Middle frontal gyrus (tissue), 1 donor: ENCODE measurements at regions not wholly inside any gene's neighbourhood (a gene's known extent, or its start where the extent isn't known, plus 50 kb on each side); places are given as distances from the start of the nearest gene placed in this dataset.

ENCODE experiments used
- DNase-seq: peaks from one replicate; pipeline ENCODE4 v3.0.0-alpha.2; 2015; ENCODE audit warnings: low spot score; ENCODE audit errors: extremely low spot score

DNA sequence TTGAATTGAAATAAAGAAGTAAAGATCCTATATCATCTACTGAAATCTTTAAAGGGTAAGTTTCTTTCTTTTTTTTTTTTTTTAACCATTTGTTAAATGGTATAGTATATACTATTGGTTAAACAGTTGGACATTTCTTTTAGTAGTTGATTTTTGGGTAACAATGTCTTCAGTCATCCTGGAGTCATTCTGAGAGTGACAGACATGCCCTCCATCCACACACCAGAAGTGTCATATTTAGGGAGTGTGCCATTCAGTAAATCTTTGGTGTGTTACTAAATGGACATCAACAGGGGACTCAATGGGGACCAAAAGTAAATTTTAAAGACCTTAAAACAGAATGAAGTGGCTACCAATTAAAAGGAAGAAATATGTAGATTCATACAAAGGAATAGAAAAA is 50.8 kb upstream of the SLC39A10 start:
- DNase-seq, result no peak

- DNase-seq, result no peak
These were observed 52.3 kb upstream of the SLC39A10 start for GRCh38 chr2:195604706-195605105.

DNA sequence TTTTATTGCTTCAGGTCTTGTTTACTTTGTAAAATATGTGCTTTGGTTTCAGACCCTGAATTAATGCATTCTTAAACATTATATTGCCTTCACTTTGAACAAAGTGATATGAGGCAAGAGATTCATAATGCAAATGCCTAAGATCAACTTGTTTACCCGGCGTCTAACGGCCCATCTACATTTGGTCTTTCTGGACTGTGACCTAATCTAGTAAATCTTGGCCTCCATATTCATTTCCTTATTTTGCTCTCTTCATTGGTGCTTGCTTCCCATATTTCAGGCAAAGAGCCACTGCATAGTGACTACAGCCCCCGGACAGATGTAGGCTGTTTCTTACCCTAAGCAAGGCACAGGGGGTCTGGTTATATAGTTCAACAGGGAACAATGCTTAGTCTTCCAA is 53.0 kb upstream of the SLC39A10 start:
- no peak for DNase-seq

DNA sequence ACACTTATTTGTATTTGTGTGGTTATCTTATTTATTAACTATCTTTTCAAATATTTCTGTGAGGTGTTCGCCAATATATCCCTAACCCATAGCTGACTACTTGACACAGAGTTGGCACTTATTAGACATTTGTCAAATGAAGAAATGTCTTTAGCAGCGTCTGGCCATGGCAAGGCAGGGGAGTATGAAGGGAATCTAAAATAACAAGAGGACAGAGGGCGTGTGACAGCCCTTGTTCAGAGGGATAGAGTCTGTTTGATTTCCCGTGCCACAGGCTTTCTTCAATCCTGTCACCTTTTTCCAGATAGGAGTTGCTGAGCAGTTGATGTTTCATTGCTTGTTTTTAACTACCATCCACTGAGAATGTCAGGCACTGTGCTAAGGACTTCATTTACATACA is 53.6 kb upstream of the SLC39A10 start:
- no peak for DNase-seq

- DNase-seq, result no peak
These were observed 54.3 kb upstream of the SLC39A10 start for GRCh38 chr2:195602687-195603086.

GRCh38 chr2:195601361-195601760 is 55.7 kb upstream of the SLC39A10 start:
- no peak for DNase-seq

DNA sequence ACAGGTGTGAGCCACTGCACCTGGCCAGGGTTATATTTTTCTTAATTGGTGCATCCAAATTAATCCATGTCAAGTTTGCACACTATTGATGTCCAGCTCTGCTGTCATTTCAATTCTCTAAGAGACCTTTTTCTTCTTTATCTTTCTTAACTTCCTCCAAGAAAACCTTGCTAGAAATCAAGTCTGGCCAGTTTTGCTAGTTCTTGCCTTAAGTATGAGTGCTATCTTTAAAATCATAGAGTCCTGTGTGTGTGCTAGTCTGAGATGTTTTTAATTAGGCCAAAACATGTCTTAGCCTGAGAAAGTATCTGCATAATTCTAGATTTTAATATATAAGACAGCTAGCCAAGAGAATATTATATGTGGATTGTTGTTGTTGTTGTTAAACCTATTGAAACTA is 56.2 kb upstream of the SLC39A10 start:
- no peak for DNase-seq

- DNase-seq, result no peak
These were observed 60.2 kb upstream of the SLC39A10 start for GRCh38 chr2:195596840-195597239.

DNA sequence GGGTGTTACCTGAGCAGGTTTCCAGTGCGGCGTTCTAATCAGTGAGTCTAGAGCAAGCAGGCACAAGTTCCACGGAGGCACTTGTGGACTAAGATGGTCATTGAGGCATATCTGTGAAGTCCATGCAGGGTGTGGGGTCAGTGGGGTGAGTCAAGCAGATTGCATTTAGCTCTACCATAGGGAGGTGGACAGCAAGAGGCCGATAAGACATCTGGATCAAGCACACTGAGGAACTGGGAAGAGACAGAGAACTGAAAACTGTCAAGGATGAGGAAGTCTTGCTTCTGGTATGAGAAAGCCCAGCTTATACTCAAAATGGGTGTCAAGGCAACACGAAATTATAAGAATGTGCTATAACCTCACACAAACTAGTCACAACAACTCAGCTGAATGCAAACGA is 61.2 kb upstream of the SLC39A10 start:
- DNase-seq, result no peak

GRCh38 chr2:195594919-195595694 is 61.9 kb upstream of the SLC39A10 start:
- DNase-seq, result no peak

DNA sequence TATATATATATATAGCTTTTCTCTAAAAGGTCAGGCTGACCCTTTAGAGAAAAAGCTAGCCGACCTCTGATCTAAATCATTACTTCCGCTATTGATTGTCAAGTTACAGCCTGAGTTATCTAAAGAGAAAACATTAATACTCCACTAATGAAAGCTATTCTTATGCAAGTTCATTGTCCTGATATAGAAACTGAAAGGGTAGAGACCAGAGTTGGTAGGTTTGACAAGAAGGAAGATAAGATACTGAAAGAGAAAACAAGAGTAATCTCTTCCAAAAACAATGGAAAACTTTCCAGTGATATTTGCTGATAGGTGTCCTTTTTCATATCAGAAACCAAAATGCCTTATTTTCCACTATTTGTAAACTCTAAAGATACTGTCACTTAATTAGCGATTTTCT is 62.8 kb upstream of the SLC39A10 start:
- no peak for DNase-seq

GRCh38 chr2:195592105-195592504 is 64.9 kb upstream of the SLC39A10 start:
- no peak for DNase-seq

DNA sequence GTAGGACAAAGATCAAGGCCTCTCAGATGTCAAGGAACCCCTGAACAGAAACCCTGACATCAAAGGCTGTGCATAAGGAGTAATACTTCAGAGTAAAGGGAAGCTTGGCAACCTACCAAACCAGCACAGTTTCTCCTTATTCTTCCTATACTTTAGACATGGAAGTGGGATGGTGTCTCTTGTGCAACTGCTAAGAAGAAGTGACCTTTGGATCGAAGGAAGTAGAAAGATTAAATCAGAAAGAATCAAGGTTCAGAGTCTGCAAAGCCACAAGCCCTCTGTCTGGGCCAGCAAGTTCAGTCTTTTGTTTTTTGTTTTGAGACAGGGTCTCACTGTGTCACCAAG is 66.2 kb upstream of the SLC39A10 start:
- no peak for DNase-seq

DNA sequence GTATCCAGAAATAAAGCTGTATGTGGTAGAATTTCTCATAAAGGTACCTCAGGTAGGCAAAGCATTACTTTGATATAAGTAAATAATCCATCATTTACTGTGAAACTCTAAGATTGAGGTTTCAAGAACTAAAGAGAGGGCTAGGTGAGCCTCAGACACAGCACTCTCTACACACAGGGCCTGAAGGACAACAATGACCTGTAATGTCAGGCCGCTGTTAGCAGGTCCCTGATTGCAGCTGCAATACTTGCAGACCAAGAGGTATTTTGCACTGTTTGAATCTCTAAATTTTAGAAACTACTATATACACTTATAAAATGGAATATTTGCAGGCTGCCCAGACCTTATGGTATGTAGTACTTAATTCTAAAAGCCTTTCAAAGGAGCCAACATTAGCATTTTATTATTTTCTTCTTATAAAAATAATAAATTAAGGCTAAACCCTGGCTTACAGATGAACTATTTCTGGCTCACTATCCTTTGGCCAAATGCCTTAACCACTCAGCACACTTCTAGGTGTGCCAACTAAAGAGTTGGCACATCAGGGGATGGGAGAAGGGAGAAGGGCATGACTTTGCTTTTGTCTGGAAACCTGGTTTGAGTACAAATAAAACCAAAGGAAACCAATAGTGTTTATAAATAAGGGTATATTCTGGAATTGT is 66.7 kb upstream of the SLC39A10 start:
- DNase-seq, result no peak

- no peak for DNase-seq
These were observed 69.1 kb upstream of the SLC39A10 start for GRCh38 chr2:195587966-195588365.

DNA sequence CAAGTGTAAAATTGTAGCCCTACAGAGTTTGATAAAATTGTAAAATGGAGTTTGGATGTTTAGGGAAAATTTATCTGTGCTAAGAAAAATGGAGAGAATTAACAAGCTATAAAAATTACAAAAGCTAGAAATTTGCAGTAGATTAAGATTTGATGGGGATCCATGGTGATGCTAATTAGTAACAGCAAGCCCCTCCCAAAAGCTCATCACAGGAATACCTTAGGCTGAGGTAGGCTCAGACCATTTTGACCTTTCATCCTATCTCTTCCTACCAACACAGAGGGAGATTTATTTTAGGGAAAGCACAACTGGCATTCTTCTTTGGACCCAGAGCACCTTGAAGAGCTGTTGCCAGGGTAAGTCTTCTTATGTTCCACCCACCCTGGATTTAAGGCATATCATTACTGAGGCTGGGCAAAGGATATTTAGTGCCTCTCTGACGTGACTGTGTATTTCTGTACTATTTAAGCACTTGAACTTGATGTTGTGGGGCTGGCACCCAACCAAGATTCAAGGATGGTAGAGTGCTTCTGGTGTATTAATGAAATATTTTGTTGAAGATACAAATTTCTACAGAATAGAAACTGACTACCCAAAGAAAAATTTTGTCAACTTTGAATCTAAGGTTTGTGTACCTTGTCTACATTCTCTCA is 70.8 kb upstream of the SLC39A10 start:
- DNase-seq, result no peak

DNA sequence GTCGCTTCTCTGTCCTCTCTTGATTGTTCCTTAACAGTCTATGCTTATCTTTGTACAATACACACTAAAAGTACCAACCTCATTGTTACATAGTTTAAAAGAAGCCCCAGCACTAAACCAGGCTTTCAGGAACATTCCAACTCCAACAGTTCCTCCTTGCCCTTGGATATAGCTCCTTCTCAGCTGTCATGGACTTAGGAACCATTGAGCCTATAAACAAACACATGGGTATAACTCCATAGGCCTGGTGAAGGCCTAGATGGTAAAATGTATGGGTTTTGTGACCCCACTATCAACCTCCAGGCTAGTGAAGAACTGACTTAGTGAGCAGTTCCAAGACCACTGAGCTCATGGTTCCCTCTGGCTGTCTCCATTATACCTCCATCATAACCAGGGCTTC is 74.8 kb upstream of the SLC39A10 start:
- no peak for DNase-seq

DNA sequence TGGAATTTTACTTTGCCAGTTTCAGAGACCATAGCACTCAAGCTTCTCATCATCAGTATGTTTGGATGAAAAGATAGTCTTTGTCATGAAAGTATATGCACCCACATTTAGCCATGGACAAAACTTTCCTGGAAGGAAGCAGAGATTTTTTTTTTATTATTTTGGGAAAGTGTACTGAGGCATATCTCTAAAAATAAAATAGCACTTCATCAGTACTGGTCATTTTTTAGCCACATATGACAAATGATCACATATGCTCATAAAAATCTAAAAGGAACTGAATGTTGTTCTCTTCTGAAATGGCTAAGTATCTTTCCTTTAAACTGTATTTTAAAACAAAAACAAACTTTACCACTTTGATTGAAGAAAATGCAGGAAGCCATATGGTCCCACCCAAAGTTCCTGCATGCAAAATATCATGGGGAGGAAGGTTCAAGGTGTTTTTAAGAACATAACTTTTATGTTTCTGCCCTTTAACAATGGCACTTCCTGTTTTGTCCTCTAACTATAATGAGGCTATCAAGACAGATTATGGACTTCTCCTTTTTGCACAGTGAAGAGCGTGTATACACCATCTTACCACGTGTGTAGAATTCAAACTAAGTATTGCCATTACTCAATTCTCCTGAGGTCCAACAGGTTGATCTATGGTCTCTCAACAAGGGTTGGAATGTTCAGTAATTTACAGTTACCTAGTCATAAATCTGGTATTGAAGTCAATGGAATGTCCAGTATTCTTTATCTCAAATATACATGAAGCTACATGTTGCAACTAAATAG is 77.1 kb upstream of the SLC39A10 start:
- peak; percentile 26 for DNase-seq

DNA sequence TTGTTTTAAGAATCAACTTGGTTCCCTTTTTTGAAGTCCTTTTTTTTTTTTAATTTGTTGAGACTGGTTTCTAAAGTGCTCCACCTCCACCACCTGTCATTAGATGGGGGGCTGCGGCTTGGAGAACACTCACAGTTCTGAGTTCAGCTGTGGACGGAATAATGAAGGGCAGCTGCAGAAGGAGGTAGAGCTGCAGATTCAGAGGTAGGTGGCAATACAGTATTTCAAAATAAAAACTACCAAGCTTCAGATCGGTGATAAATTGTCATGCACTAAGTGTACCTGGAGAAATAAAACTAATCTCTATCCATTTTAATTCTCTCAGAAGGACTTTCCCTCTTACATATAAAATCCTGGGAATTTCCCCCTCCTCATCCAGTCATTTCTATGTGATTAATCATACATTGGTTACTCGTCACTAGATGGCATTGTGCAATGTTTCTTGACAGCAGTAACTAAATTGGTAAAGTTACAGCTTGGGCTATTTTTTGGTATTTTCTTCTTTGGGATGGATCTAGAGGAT is 81.1 kb upstream of the SLC39A10 start:
- no peak for DNase-seq

GRCh38 chr2:195575016-195575415 is 82.0 kb upstream of the SLC39A10 start:
- DNase-seq, result no peak

DNA sequence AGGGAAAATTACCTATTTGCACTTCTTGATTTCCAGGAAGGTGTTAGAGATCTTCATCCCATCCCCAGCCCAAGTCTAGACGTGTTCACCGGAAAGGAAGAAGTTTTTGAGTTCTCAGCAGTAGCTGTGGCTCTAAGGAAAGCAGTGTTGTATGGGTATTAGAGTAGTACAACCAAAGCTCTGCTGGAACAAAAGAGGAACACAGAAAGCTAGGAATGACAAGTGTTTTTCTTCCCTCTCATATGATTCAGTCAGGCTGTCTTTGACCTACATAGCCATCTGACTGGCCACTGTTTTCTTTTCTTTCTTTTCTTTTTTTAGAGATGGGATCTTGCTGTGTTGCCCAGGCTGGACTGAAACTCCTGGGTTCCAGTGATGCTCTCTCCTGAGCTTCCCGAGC is 82.7 kb upstream of the SLC39A10 start:
- DNase-seq, result no peak
